T47D (cell line): ENCODE measurements at regions not wholly inside any gene's neighbourhood (a gene's known extent, or its start where the extent isn't known, plus 50 kb on each side); places are given as distances from the start of the nearest gene placed in this dataset.

ENCODE experiments used
- DNase-seq, 2 experiments: peaks; one replicate each; pipeline versions ENCODE4 v3.0.0 to v3.0.0-alpha.2; 2011 to 2012; ENCODE audit warnings: low read depth in 1 of 2, low spot score in 1 of 2
- JUND ChIP-seq: IDR thresholded peaks from 2 replicates; pipeline ENCODE4 v1.6.1; 2012; ENCODE audit warnings: low read depth
- in situ Hi-C: cut with HindIII; loops from 2 replicates; pipeline ENCODE4 v1.10.0; 2016; ENCODE audit warnings: low sequenced_read_pairs, low pct_unique_long_range_greater_than_20kb

DNA sequence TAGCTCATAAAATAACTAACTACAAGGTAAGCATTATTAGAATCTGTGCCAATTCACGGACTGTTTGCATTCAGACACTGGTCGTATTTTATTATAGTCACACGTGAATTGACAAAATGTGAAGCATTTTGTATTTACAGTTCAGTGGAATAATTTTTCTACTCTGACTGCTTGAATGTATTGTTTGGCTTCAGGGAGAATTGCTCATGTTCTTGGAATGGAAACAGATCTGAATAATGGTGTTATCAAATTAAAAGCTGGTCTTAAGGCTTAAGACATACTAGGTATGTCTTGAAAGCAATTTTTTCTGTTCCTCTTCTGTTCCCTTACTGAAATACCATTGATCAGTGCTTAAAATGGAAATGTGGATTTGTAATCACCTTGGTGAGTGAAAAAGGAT is 543.7 kb upstream of the TLE4 start:
- no peak for TF ChIP-seq JUND
- DNase-seq: no peak
- in situ Hi-C loops: no loop called here

GRCh38 chr9:79034583-79034982 is 537.2 kb upstream of the TLE4 start:
- in situ Hi-C loops: no loop called here
- DNase-seq: no peak
- no peak for TF ChIP-seq JUND

GRCh38 chr9:79037338-79037737 is 534.4 kb upstream of the TLE4 start:
- in situ Hi-C loops: no loop called here

GRCh38 chr9:79040671-79041070 is 531.1 kb upstream of the TLE4 start:
- in situ Hi-C loops: no loop called here
- no peak for TF ChIP-seq JUND

More at GRCh38 chr9:79037338-79037737, 534.4 kb upstream of the TLE4 start:
- no peak for TF ChIP-seq JUND
- DNase-seq: no peak

GRCh38 chr9:79041266-79041665 is 530.5 kb upstream of the TLE4 start:
- no peak for DNase-seq
- in situ Hi-C loops: no loop called here
- TF ChIP-seq JUND: no peak

More at GRCh38 chr9:79040671-79041070, 531.1 kb upstream of the TLE4 start:
- DNase-seq: no peak

GRCh38 chr9:79043916-79044315 is 527.8 kb upstream of the TLE4 start:
- no peak for DNase-seq
- no peak for TF ChIP-seq JUND
- in situ Hi-C loops: no loop called here

GRCh38 chr9:79046401-79046800 is 525.4 kb upstream of the TLE4 start:
- DNase-seq: no peak
- in situ Hi-C loops: no loop called here
- TF ChIP-seq JUND: no peak

GRCh38 chr9:79049371-79049770 is 522.4 kb upstream of the TLE4 start:
- in situ Hi-C loops: no loop called here
- no peak for DNase-seq
- no peak for TF ChIP-seq JUND

DNA sequence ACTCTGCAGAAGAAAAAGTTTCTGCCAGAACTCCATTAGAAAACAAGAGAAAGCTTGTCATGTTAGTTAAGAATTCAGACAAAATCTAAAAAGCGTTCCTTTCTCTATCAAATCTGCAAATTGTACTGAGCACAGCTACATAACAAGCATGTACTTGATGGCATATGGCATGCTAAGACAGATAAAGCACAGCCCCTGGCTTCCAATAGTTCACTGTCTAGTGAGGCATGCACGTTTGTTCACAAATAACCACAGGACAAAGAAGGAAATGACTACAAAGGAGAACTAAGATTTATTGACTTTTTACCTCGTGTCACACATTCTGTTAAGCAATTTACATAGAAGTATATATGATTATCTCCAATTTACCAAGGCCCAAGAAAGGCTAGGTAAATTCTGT is 518.2 kb upstream of the TLE4 start:
- in situ Hi-C loops: no loop called here
- no peak for TF ChIP-seq JUND
- DNase-seq: no peak

GRCh38 chr9:79054500-79054899 is 517.3 kb upstream of the TLE4 start:
- in situ Hi-C loops: no loop called here
- no peak for DNase-seq
- TF ChIP-seq JUND: no peak

DNA sequence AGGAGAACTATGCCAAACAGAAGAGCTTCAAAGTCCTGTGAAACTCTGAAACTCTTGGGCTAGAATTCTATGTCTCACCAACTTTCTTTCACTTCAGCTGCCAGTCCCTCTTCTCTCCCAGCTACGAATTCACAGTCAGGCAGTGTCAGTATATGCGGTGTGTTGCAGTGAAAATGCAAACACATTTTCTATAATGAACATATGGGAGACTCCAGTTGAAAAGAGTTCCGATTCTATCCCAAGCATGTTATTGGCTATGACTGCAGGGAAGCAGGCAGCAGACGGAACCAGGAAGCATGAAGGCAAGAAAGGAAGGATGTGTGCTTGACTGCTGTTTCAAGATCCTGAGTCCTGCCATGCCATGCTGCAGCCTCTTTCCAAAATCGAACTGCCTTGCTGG is 515.7 kb upstream of the TLE4 start:
- no peak for DNase-seq
- no peak for TF ChIP-seq JUND
- in situ Hi-C loops: no loop called here

DNA sequence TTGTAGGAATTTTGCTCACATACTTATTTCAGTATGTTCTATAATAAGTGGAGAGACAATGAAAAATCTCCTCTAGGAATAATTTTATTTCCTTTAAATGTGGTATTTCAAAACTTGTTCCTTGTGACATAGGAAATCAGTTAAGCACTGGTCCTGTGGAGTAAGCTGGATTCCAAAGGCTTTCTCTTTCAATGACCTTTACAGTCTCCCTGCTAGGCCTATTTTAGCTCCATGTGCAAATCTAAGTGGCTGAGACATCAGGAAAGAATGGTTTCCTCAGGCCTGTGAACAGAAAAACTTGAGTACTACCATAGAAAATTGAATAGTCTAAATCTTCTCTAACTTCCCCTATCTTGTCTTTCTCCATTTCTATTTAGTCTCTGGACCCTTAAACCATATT is 514.2 kb upstream of the TLE4 start:
- no peak for DNase-seq
- in situ Hi-C loops: no loop called here

GRCh38 chr9:79060766-79061165 is 511.0 kb upstream of the TLE4 start:
- no peak for TF ChIP-seq JUND
- in situ Hi-C loops: no loop called here
- DNase-seq: no peak

More for the DNA sequence above, 514.2 kb upstream of the TLE4 start:
- no peak for TF ChIP-seq JUND

GRCh38 chr9:79061752-79062616 is 509.8 kb upstream of the TLE4 start:
- in situ Hi-C loops: no loop called here
- TF ChIP-seq JUND: no peak
- no peak for DNase-seq
